ENCODE measurements at regions not wholly inside any gene's neighbourhood (a gene's known extent, or its start where the extent isn't known, plus 50 kb on each side); places are given as distances from the start of the nearest gene placed in this dataset.

DNA sequence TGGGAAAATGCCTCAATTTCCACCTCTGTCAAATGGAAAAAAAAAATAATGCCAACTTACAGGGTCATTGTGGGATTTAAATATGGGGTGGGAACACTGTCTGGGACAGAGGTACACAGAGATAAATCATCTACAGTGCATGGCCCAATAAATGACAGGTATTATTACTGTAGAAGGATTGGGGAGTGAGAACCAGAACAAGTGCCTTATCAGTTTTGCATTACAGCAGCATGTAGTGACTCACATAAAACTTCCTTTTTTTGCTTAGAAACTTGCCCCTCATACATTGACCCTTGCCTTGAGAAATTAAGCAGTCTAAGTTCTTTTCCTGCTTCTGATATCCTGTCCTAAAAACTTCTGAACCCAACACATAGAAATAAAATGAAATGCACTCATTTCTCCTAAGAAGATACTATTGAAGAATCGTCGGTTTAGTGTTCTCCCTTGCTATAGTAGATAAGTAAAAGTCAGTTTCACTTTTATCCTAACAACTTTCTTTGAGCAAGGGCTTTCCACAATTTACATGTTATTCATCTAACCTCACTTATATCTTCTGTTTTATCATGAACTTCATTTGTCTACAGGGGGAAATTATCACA, 121.0 kb upstream of the HAAO start:
- no peak for DNase-seq

DNA sequence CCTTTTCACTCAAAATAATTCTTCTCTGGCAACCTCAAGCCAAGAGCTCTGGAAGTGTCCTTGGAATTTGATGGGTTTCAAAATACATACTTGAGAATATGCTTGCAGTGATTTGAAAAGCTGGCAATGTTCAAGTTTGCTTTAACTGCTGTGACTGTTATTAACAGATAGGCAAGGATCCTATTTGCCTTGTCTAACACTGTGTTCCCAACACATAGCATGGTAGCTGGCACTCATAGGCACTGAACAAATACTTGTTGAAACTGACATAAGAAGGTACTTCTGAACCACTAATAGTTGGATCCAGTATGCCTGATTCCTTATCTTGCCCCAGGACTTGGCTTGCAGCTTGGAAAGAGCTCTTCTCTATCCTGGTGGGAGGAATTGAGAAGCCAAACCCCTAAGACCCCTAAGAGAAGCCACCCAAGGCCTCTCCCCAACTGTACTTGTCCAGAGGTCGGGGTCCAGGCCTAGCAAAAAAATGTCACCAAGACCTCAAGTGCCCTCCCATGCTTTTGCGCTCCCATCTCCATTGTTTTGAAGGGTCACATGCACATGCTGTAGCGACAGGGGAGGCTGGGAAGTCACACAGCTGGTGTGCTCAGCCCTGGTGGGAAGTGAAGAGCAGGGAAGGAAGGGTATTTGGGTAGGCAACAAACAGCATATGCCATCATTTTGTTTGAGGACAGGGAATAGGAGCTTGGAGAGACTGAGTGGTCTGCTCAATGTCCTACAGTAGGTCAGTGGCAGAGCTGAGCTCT, 118.4 kb upstream of the HAAO start:
- DNase-seq: no peak

- no peak for DNase-seq
These were observed 117.6 kb upstream of the HAAO start for GRCh38 chr2:42909966-42910365.

- DNase-seq: no peak
These were observed 116.3 kb upstream of the HAAO start for GRCh38 chr2:42908518-42909200.

GRCh38 chr2:42907835-42908234, 115.5 kb upstream of the HAAO start:
- no peak for DNase-seq

- no peak for DNase-seq
These were observed 114.4 kb upstream of the HAAO start for GRCh38 chr2:42906557-42907411.

- no peak for DNase-seq
These were observed 113.8 kb upstream of the HAAO start for GRCh38 chr2:42906111-42906556.

- no peak for DNase-seq
These were observed 113.1 kb upstream of the HAAO start for GRCh38 chr2:42905341-42906110.

GRCh38 chr2:42904576-42904876, 112.1 kb upstream of the HAAO start:
- no peak for DNase-seq

- DNase-seq: no peak
These were observed 111.6 kb upstream of the HAAO start for GRCh38 chr2:42903821-42904575.

GRCh38 chr2:42902939-42903709, 110.7 kb upstream of the HAAO start:
- DNase-seq: no peak

- DNase-seq: no peak
These were observed 108.8 kb upstream of the HAAO start for GRCh38 chr2:42901076-42901640.

DNA sequence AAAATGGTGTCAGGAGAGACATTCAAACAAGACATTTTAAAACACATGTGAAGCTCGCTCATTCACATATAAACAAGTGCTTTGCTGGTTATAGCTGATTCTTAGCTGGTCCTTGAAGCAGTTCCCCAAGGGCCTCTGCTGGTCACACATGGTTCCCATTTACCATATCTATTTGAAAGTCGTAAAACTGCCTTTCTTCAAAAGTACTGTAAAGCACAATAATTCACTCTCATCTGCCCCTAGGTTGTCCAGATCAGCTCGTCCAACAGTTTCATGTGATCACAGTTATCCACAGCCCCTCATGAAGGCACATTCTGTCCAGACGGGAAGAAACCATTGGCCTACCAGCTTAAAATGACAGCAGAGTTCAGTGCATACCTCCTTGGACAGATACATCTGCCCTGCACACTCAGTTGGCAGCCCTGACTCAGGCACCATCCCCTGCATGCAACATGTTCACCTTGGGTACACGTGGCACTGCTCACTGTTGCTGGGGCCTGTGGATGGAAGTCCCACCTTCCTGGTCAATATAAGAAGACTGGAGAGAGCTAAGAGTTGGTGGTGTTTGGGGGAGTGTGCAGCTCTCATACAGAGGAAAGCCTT, 108.0 kb upstream of the HAAO start:
- no peak for DNase-seq

GRCh38 chr2:42897358-42897757, 105.0 kb upstream of the HAAO start:
- no peak for DNase-seq

DNA sequence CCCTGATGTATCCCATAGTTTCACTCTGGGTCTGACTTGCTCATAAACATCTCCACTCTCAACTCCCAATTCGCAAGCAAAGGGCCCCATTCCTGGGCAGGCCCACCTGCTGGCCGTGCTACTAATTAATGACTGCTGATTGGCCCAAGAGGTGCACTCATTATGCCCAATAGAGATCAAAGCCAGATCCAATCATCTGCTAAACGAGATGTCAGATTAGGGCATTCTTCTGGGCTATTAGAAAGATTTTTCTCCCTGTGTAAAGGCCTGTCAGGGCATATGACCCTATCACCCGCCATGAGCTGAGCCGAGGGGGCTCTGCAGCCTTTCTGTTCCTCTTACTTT, 103.4 kb upstream of the HAAO start:
- DNase-seq: no peak

DNA sequence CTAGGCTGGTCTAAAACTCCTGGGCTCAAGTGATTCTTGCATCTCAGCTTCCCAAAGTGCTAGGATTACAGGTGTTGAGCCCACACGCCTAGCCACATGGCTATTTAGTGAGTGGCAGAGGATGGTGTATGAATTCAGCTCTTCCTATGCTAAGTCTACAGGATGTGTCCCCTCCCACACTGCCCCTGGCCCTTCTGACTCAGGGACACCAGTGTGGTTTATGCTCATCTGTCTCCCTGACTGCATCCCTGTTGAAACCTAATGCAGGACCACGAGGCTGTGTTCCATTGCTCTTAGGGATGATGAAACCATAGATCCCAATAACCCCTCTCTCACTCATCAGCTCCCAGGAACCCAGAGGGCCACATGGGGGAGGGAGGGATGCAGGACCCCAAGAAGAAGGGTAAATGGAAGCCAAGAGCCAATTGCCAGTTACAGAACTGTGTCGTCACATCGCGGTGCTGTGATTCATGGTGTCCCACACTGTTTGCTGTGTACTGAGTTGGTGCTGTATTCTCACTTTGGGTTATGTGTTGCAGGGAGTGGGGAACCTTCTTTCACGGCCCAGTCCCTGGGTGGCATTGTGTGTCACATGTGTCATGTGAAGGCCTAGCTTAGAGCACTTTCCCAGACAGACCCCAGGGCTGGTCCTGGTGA, 102.9 kb upstream of the HAAO start:
- DNase-seq: no peak

- DNase-seq: no peak
These were observed 100.8 kb upstream of the HAAO start for GRCh38 chr2:42893047-42893758.

DNA sequence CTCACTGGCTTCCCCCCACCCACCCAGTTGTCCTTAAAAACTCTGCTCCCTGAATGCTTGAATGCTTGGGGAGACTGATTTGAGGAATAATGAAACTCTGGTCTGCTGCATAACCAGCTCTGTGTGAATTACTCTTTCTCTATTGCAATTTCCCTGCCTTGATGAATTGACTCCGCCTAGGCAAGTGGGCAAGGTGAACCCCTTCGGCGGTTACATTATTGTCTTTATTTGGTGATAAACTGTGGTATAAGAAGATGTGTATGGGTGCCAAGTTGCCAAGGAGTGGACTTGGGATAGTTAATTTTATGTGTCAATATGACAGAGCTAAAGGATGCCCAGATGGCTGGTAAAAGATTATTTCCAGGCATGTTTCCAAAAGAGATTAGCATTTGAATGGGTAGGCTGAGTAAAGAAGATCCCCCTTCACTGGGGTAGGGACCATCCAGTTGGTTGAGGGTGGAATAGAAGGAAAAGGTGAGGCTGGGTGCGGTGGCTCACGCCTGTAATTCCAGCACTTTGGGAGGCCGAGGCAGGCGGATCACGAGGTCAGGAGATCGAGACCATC, 98.5 kb upstream of the HAAO start:
- peak; percentile 72 for DNase-seq
